Astrocyte of the hippocampus (primary cell): ENCODE measurements at regions not wholly inside any gene's neighbourhood (a gene's known extent, or its start where the extent isn't known, plus 50 kb on each side); places are given as distances from the start of the nearest gene placed in this dataset.

Source experiments
- DNase-seq: peaks from one replicate; pipeline ENCODE4 v3.0.0; 2011; ENCODE audit warnings: low read depth, low spot score

DNA sequence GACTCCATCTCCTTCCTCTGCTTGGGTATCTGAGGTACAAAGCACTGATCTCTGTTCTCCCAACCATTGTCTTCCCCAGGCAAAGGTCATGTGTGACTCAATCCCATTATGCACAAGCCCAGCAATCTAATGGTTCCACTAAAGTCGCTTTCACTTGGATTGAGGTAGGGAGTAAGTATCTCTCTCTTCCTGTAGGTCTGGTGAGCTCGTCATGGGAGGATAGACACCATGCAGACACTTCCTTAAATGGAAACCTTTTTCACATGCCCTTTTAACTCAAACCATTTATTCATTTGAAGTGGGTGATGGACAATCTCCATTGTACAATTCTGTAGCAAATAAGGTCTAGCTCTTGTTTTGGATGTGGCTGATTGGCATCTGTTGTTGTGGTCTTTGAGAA lies 245.2 kb upstream of the CLNK start:
- DNase-seq = no peak

DNA sequence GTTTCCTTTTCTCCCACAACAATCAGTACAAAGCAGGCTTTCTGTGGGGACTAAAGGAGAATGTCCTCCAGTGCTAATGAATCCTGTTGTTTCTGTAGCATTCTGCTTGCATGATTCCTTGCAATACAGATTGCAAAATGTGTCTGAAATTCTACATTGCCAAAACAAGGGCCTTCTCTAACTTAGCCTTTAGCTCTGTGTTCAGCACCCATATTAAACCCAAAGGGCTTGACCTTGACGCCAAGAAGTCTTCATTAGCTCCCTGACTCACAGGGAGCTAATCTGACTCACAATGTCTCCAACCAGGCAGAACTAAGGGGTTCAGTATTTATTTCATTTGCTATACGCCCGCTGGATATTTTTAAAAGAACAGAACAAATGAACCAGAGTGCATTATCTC lies 241.4 kb upstream of the CLNK start:
- DNase-seq = peak; percentile 78

- no peak for DNase-seq
These were observed 239.7 kb upstream of the CLNK start for GRCh38 chr4:10924274-10924673.

GRCh38 chr4:10917566-10917965 lies 233.0 kb upstream of the CLNK start:
- peak; percentile 31 for DNase-seq

- no peak for DNase-seq
These were observed 213.5 kb upstream of the CLNK start for GRCh38 chr4:10898072-10898471.

GRCh38 chr4:10897076-10897475 lies 212.5 kb upstream of the CLNK start:
- DNase-seq = no peak

GRCh38 chr4:10893395-10893794 lies 208.8 kb upstream of the CLNK start:
- no peak for DNase-seq

GRCh38 chr4:10891866-10892265 lies 207.3 kb upstream of the CLNK start:
- no peak for DNase-seq

GRCh38 chr4:10889819-10890218 lies 205.3 kb upstream of the CLNK start:
- no peak for DNase-seq

DNA sequence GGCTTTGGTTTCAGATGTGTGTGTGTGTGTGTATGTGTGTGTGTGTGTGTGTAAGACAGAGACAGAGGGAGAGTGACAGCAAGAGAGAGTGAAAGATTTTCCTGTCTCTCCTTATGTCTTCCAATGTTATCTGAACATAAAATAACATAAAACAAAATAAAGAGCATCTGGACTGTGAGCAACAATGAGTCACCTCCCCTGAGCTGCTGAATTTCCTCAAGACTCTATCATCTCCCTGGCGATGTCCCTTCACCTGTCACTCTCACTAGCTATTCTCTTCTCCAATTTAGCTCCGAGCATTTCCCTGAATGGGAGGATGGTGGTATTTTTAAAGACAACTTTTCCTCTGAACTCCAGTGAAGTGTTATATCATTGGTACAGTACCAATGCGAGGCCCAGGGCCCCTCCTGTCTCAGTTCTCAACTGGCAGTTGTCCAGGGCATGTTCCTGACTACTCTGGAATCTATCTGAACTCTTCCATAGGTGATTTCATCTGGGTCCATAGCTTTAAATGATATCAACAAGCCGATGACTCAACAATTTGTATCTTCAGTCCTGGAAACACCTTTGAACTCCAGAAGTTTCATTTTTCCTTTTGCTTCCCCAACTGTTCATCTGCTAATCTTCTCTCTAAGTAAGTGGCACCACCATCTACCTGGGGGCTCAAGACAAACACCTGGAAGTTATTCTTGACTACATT lies 195.0 kb upstream of the CLNK start:
- peak; percentile 14 for DNase-seq

- DNase-seq = no peak
These were observed 194.3 kb upstream of the CLNK start for GRCh38 chr4:10878861-10879260.

DNA sequence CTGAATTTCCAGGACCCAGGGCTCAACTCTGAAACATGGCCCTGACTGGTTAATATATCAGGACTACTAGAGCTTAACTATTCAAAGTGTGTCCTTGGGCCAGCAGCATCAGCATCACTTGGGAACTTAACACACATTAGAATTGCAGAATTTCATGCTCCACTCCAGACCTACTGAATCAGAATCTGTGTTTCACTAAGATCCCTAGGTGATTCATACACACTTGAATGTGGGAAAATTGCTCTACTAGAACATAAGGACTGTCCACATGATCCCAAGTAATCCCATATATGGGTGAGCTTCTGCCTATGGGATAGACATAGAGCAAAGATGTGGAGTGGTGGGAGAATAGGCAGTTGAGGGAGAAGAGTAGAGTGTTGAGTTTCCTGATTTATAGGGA lies 192.5 kb upstream of the CLNK start:
- DNase-seq = peak; percentile 27

DNA sequence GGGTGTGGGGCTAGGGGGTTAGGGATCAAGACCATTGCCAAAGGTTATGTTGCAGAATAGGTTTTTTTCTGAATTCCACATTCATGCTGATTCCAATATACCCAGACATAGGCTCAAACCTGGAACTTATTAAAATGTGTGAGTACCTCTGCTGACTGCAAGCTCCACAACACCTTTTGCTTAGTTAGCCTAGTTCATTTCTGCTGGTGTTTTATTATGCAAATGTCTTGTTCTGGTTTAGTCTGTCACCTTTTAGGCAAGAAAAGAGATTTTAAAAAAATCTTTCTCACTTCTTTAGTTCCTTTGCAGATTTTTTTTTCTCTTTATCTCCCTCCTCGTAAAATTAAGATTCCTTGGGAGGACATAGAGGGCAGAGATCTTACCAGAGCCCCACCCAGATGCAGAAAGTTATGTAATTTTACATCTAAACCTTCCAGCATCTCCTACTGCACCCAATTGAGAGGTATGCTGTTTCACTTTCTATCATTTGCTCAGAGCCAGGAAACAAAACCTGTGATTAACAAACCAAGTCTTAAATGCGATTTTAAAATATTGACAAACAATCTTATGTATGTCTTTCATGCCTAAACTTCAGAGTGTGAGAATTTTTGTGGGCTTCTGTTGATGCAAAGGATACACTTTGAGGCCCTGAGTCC lies 190.7 kb upstream of the CLNK start:
- no peak for DNase-seq

DNA sequence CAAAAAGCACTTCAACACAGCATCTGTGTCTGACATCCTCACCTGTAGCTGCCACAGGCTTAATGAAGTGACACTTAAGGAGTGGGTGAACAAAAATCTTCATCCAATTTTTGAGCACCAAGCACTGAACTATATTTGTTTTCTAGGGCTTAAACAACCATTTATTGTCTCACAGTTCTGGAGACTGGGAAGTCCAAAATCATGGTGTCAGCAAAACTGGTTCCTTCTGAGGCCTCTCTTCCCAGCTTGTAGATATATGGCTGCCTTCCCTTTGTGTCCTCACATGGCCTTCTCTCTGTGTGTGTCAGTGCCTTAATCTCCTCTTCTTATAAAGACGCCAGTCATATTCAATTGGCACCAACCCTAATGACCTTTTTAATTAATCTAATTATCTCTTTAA lies 189.2 kb upstream of the CLNK start:
- DNase-seq = no peak

DNA sequence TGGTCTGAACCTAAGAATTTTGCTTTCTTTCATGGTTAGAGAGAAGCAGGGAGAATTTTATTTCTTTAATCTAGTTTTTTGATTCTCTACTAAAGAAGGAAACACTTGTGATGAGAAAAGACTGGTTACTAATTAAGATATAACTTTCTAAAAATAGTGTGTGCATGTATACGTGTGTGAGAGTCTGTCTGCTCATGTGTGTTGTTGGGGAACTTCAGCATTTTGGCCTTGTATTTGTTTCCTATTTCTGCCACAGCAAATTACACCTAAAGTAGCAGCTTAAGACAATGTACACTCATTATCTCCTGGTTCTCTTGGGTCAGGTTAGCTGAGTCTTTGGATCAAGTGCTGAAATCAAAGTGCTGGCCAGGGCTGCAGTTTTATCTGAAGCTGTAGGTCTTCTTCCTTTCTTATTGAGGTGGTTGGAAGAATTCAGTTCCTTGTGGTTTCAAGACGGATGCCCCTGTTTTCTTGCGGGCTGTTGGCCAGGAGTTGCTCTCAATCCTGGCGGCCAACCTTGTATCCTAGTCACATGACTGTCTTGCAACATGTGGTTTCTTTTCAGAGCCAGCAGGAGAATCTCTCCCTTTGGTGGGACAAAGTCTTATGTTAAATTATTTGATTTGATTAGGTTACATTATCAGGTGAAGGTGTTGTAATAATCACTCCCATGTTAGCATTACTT lies 188.4 kb upstream of the CLNK start:
- no peak for DNase-seq

DNA sequence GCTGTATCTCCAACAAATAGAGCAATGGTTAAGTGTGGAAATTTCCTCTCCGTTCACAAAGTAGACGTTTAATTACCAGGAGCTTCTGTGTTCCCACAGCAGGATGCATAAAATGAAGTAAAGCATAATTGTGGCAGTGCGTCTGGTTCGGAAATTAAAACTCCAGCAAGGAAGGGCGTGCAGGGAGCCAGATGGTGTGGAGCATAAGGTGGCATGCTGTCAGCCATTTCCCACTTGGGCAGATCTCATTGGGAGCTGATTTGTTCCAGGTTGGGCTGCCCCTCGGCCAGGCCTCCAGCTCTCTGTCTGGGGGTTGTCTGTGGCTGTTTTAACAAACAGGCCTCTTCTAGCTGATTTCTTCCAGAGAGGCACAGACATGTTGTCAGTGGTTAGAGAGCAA lies 182.1 kb upstream of the CLNK start:
- DNase-seq = no peak

GRCh38 chr4:10861036-10861435 lies 176.5 kb upstream of the CLNK start:
- DNase-seq = no peak

DNA sequence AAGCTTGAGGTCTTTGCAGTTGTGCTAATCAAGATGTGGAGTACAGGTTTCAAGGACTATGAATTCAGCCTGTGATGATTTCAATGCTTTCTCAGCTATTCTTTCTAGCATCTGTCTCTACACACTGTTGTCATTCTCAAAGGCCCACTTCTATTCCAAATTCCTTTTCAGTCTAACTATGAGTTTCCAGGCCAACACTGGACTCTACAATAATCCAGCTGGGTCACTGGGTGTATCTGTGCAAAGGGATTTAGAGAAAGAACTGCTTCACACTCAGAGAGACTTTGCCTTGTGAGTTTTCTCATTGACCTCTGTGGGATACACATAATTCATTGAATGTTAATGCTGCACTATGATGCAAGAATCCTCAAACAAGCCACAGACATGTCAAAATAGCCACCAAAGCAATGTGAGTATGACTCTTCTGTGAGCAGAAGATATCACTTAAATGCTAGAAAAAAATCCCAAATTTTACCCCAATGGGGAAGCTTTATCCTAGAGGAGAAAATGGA lies 171.8 kb upstream of the CLNK start:
- DNase-seq = no peak

DNA sequence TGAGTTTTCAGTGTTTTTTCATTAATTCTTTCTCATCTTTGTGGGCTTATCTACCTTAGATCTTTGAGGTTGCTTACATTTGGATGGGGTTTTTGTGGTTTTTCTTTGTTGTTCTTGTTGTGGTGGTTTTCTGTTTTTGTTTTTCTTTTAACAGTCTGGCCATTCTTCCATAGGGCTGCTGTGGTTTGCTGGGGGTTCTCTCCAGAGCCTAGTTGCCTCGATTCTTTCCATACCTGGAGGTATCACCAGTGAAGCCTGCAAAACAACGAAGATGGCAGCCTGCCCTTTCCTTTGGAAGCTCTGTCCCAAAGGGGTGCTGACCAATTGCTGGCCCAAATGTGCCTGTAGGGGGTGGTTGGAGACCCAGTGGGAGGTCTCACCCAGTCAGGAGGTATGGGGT lies 168.6 kb upstream of the CLNK start:
- peak; percentile 48 for DNase-seq

GRCh38 chr4:10841697-10842096 lies 157.1 kb upstream of the CLNK start:
- DNase-seq = no peak

- no peak for DNase-seq
These were observed 152.6 kb upstream of the CLNK start for GRCh38 chr4:10837151-10837550.

GRCh38 chr4:10832806-10833628 lies 148.4 kb upstream of the CLNK start:
- no peak for DNase-seq
